Stimulated activated CD4-positive, alpha-beta T cell treated with anti-CD3 and anti-CD28 coated beads, Interleukin-2, amount 100 ng/mL, for 4 hours (primary cell): ENCODE measurements at regions not wholly inside any gene's neighbourhood (a gene's known extent, or its start where the extent isn't known, plus 50 kb on each side); places are given as distances from the start of the nearest gene placed in this dataset.

Source experiments
- DNase-seq: peaks from one replicate; pipeline ENCODE4 v3.0.0-alpha.2; 2020; ENCODE audit warnings: low read depth

GRCh38 chr12:107891967-107892366, 117.5 kb downstream of the ASCL4 start:
- DNase-seq, result no peak

GRCh38 chr12:107894589-107894988, 120.1 kb downstream of the ASCL4 start:
- no peak for DNase-seq

GRCh38 chr12:107895966-107896365, 121.5 kb downstream of the ASCL4 start:
- DNase-seq, result no peak

GRCh38 chr12:107900588-107900987, 126.1 kb downstream of the ASCL4 start:
- no peak for DNase-seq

GRCh38 chr12:107903341-107904061, 129.0 kb downstream of the ASCL4 start:
- DNase-seq, result no peak

GRCh38 chr12:107906707-107907106, 132.2 kb downstream of the ASCL4 start:
- no peak for DNase-seq

GRCh38 chr12:107912421-107913004, 138.0 kb downstream of the ASCL4 start:
- DNase-seq, result peak; percentile 24

- DNase-seq, result no peak
These were observed 140.0 kb downstream of the ASCL4 start for GRCh38 chr12:107914460-107914977.

GRCh38 chr12:107917912-107918800, 143.7 kb downstream of the ASCL4 start:
- DNase-seq, result no peak

- DNase-seq, result no peak
These were observed 146.6 kb downstream of the ASCL4 start for GRCh38 chr12:107921062-107921461.

GRCh38 chr12:107925125-107925524, 150.6 kb downstream of the ASCL4 start:
- DNase-seq, result no peak

GRCh38 chr12:107929436-107929835, 154.9 kb downstream of the ASCL4 start:
- DNase-seq, result no peak

GRCh38 chr12:107931761-107932160, 157.3 kb downstream of the ASCL4 start:
- no peak for DNase-seq

- no peak for DNase-seq
These were observed 163.9 kb downstream of the ASCL4 start for GRCh38 chr12:107938446-107938845.

- DNase-seq, result no peak
These were observed 174.0 kb downstream of the ASCL4 start for GRCh38 chr12:107948391-107948945.

- no peak for DNase-seq
These were observed 176.5 kb downstream of the ASCL4 start for GRCh38 chr12:107951024-107951423.

GRCh38 chr12:107955966-107956643, 173.0 kb upstream of the WSCD2 start:
- DNase-seq, result no peak

- no peak for DNase-seq
These were observed 171.6 kb upstream of the WSCD2 start for GRCh38 chr12:107957459-107957858.

- DNase-seq, result no peak
These were observed 165.5 kb upstream of the WSCD2 start for GRCh38 chr12:107963635-107964034.

GRCh38 chr12:107967170-107967569, 161.9 kb upstream of the WSCD2 start:
- DNase-seq, result no peak

GRCh38 chr12:107973950-107974349, 155.1 kb upstream of the WSCD2 start:
- DNase-seq, result no peak

- DNase-seq, result no peak
These were observed 152.8 kb upstream of the WSCD2 start for GRCh38 chr12:107976331-107976730.
